A673 (cell line): ENCODE measurements at regions not wholly inside any gene's neighbourhood (a gene's known extent, or its start where the extent isn't known, plus 50 kb on each side); places are given as distances from the start of the nearest gene placed in this dataset.

Source experiments
- CTCF ChIP-seq: fragments of 300-800, 200-600 bp; sonication (generic); conservative IDR thresholded peaks from 2 replicates; pipeline ENCODE4 v1.5.1; 2017; ENCODE audit warnings: low read depth, mild to moderate bottlenecking, antibody characterized with exemption, low read length, moderate library complexity, mixed read lengths
- EZH2 ChIP-seq: fragments of 200-600 bp; sonication (generic); IDR thresholded peaks from 2 replicates; pipeline ENCODE4 v1.6.1; 2017; ENCODE audit warnings: borderline replicate concordance, low read depth, mild to moderate bottlenecking, mixed read lengths, antibody characterized with exemption, low read length; ENCODE audit not compliant: poor library complexity, severe bottlenecking

GRCh38 chr20:19049514-19049913 lies 162.9 kb upstream of the SLC24A3 start:
- TF ChIP-seq CTCF = no peak
- no peak for TF ChIP-seq EZH2
